ENCODE measurements at regions not wholly inside any gene's neighbourhood (a gene's known extent, or its start where the extent isn't known, plus 50 kb on each side); places are given as distances from the start of the nearest gene placed in this dataset.

DNA sequence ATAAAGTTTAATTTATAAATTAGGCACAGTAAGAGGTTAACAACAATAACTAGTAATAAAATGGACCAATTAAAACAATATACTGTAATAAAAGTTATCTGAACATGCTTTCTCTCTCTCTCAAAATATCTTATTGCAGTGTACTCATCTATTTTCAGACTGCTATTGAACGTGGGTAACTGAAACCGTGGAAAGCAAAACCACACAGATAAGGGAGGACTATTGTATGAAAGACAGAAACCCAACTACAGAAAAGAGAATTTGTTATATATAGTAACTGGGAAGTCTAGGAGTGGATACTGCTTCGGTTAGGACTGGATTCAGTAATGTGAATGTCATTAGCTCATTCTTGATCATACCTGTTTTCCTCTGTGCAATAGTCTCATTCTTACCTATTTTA lies 119.3 kb upstream of the DAZL start:
- TF ChIP-seq, protein P1, sequence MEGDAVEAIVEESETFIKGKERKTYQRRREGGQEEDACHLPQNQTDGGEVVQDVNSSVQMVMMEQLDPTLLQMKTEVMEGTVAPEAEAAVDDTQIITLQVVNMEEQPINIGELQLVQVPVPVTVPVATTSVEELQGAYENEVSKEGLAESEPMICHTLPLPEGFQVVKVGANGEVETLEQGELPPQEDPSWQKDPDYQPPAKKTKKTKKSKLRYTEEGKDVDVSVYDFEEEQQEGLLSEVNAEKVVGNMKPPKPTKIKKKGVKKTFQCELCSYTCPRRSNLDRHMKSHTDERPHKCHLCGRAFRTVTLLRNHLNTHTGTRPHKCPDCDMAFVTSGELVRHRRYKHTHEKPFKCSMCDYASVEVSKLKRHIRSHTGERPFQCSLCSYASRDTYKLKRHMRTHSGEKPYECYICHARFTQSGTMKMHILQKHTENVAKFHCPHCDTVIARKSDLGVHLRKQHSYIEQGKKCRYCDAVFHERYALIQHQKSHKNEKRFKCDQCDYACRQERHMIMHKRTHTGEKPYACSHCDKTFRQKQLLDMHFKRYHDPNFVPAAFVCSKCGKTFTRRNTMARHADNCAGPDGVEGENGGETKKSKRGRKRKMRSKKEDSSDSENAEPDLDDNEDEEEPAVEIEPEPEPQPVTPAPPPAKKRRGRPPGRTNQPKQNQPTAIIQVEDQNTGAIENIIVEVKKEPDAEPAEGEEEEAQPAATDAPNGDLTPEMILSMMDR (IDR thresholded peaks at IDR 0.05; ENCODE audit: insufficient read depth, low read length, severe bottlenecking), result no peak
- no peak for FAIRE-seq
- Histone ChIP-seq H3K36me3 (ENCODE audit: control insufficient read depth, insufficient read depth, low read length) (no peaks in the 10 kb centered on the region), H3K27me3 (ENCODE audit: control insufficient read depth, insufficient read depth, low read length) (no peaks in the 10 kb centered on the region), H3K4me3 (ENCODE audit: low read depth, low read length) (no peak overlapping the region)
- DNase-seq (ENCODE audit: low read depth), result no peak

DNA sequence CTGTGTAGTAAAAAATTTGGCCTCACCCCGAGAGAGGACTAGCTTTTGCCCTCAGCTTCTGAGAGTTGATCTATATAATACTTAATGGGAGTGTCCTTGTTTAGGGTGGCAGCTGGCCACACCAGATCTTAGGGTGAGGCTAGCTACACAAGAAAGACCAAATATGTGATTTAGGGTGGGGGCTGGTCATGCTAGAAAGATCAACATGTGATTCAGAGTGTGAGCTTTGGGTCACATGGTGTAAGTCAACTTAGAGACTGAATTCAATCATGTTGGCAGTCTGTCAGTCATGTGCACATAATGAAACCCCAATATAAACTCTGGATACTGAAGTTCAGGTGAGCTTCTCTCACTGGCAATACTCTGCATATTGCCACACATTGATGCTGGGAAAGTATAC lies 120.7 kb upstream of the DAZL start:
- FAIRE-seq, result no peak
- no peaks in the 10 kb centered on the region for H3K36me3 ChIP-seq (ENCODE audit: control insufficient read depth, insufficient read depth, low read length)
- TF ChIP-seq, protein P1 (IDR thresholded peaks at IDR 0.05; ENCODE audit: insufficient read depth, low read length, severe bottlenecking), result no peak

DNA sequence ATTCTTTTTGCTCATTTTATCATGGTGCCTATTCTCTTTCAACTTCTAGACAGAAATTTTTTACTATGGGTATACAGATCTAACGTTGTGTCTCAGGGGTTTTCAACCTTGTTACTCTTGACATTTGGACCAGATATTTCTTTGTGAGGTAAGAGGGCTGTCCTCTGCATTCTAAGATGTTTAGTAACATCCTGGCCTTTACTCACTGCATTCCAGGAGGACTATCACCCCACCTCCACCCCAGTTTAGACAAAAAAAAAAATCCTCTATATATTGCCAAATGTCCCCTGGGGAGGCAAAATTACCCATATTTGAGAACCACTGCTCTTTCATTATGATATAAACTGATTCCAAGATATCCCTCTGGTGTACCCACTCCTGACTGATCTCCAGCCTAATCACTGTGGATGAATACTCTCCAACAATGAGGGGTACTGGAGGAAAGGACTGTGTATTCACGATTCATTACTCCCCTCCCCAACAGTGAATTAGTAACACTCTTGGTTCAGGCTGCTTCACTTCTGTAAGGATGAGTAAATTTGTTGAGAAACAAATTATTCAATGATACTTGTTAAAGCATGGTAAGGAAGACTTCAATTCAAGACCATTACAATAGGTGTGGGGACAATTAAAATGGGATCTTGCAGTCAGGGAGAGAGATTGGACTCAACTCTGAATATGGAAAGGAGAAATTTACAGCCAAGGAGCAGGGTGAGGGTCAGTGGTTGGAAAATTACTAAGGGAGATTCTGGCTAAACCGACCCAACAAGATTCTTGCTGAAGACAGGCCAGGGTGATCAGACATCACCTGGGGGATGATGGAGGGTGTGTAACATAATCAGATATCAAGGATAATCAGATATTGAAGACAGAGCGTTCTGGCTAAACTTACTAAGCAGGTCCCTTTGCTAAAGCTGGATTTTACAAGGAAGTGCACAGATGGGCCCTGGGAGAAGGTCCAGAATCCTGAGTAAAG lies 123.8 kb upstream of the DAZL start:
- no peak overlapping the region for H3K4me3 ChIP-seq (ENCODE audit: low read depth, low read length)
- FAIRE-seq, result no peak

More for the DNA sequence above, 120.7 kb upstream of the DAZL start:
- DNase-seq (ENCODE audit: low read depth), result no peak
- Histone ChIP-seq H3K27me3 (ENCODE audit: control insufficient read depth, insufficient read depth, low read length) (no peaks in the 10 kb centered on the region), H3K4me3 (ENCODE audit: low read depth, low read length) (no peak overlapping the region)

GRCh38 chr3:16738451-16738850 lies 133.2 kb upstream of the DAZL start:
- FAIRE-seq (no peak), DNase-seq (ENCODE audit: low read depth) (no peak)
- Histone ChIP-seq H3K36me3 (ENCODE audit: control insufficient read depth, insufficient read depth, low read length) (no peaks in the 10 kb centered on the region), H3K4me3 (ENCODE audit: low read depth, low read length) (no peak overlapping the region), H3K27me3 (ENCODE audit: control insufficient read depth, insufficient read depth, low read length) (no peaks in the 10 kb centered on the region)
- TF ChIP-seq, protein P1 (IDR thresholded peaks at IDR 0.05; ENCODE audit: insufficient read depth, low read length, severe bottlenecking), result no peak

More for the DNA sequence above, 123.8 kb upstream of the DAZL start:
- DNase-seq (ENCODE audit: low read depth), result peak; percentile 79
- Histone ChIP-seq H3K27me3 (ENCODE audit: control insufficient read depth, insufficient read depth, low read length) (no peaks in the 10 kb centered on the region), H3K36me3 (ENCODE audit: control insufficient read depth, insufficient read depth, low read length) (no peaks in the 10 kb centered on the region)
- TF ChIP-seq, protein P1 (IDR thresholded peaks at IDR 0.05; ENCODE audit: insufficient read depth, low read length, severe bottlenecking), result no peak

- H3K4me3 ChIP-seq (ENCODE audit: low read depth, low read length), result no peak overlapping the region
- FAIRE-seq (no peak), DNase-seq (ENCODE audit: low read depth) (no peak)
- TF ChIP-seq, protein P1 (IDR thresholded peaks at IDR 0.05; ENCODE audit: insufficient read depth, low read length, severe bottlenecking), result no peak
- H3K27me3 ChIP-seq (ENCODE audit: control insufficient read depth, insufficient read depth, low read length), result no peaks in the 10 kb centered on the region
- no peaks in the 10 kb centered on the region for H3K36me3 ChIP-seq (ENCODE audit: control insufficient read depth, insufficient read depth, low read length)
Observed at GRCh38 chr3:16739541-16740105, 134.4 kb upstream of the DAZL start.
